Tibial nerve (tissue), 4 donors: ENCODE measurements at regions not wholly inside any gene's neighbourhood (a gene's known extent, or its start where the extent isn't known, plus 50 kb on each side); places are given as distances from the start of the nearest gene placed in this dataset.

Experiments used
- DNase-seq, 2 donors: peaks; one replicate each; pipeline ENCODE4 v3.0.0-alpha.2; 2019; ENCODE audit warnings: low spot score in 2 of 2
- H3K27ac ChIP-seq, 4 donors: fragments of 200-600 bp; sonication (generic) in 3 of 4; one replicate each; pipeline ENCODE4 v1.5.1; 2017 to 2019; ENCODE audit warnings: mild to moderate bottlenecking in 1 of 4
- H3K27me3 ChIP-seq, 2 donors: fragments of 200-600 bp; sonication (generic) in 1 of 2; one replicate each; pipeline versions ENCODE4 v1.5.1 to v1.6.0; 2017 to 2019
- H3K36me3 ChIP-seq, 3 donors: fragments of 200-600 bp; sonication (generic); one replicate each; pipeline ENCODE4 v1.5.1; 2018 to 2019
- H3K4me1 ChIP-seq, 4 donors: fragments of 200-600 bp; sonication (generic) in 3 of 4; one replicate each; pipeline ENCODE4 v1.5.1; 2017 to 2019
- H3K4me3 ChIP-seq, 4 donors: fragments of 200-600 bp; sonication (generic) in 3 of 4; one replicate each; pipeline ENCODE4 v1.5.1; 2017 to 2019; ENCODE audit warnings: mild to moderate bottlenecking in 1 of 4, moderate library complexity in 1 of 4
- H3K9me3 ChIP-seq, 4 donors: fragments of 200-600 bp; sonication (generic) in 3 of 4; one replicate each; pipeline ENCODE4 v1.5.1; 2017 to 2019
- EP300 ChIP-seq, 2 donors: sonication (generic); formaldehyde crosslinking; IDR thresholded peaks; one replicate each; pipeline ENCODE4 v1.6.1; 2017; ENCODE audit warnings: antibody characterized with exemption in 2 of 2, mild to moderate bottlenecking in 1 of 2
- POLR2A ChIP-seq, 2 donors: fragments of 450-650 bp; IDR thresholded peaks; one replicate each; pipeline ENCODE4 v1.6.1; 2017; ENCODE audit warnings: antibody characterized with exemption in 2 of 2, mild to moderate bottlenecking in 2 of 2, moderate library complexity in 2 of 2
- whole genome bisulfite sequencing, 2 donors: methylation state at CpG; one replicate each; pipeline ENCODE4 v1.1.5; 2018; 5-methylcytosine and 5-hydroxymethylcytosine counted together
- TF ChIP-seq, protein P1 (sequence below), 5 experiments: fragments of 200-600 bp in 3 of 5; fragments of 450-650 bp in 2 of 5; sonication (generic) in 3 of 5; IDR thresholded peaks; one replicate each; pipeline ENCODE4 v1.5.1; 2016 to 2019; ENCODE audit warnings: antibody characterized with exemption in 5 of 5, mild to moderate bottlenecking in 3 of 5, moderate library complexity in 2 of 5

DNA sequence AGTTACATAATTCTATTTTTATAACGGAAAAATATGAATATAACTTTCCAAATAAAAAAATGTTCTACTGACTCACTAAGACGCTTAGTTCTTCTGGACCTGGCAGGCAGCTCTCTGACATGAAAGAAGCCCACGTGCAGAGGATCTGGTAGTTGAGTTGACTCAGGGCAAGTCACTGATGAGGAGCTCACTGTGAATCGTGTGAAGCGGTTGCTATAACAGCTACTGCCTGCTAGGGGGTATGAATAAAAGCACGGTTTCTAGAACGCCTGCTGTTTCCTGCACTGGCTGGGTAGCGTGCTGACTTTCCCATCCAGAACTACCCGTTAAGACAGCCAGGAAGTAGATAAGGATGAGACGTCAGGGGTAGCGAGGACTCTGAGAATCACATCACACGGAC lies 54.7 kb upstream of the WASF3 start:
- H3K27me3 ChIP-seq: no peaks in the 10 kb centered on the region
- no peaks in the 10 kb centered on the region for H3K36me3 ChIP-seq
- H3K27ac ChIP-seq: no peak overlapping the region
- TF ChIP-seq EP300 (IDR thresholded peaks at IDR 0.05) (no peak), POLR2A (IDR thresholded peaks at IDR 0.05) (no peak)
- TF ChIP-seq, protein P1, sequence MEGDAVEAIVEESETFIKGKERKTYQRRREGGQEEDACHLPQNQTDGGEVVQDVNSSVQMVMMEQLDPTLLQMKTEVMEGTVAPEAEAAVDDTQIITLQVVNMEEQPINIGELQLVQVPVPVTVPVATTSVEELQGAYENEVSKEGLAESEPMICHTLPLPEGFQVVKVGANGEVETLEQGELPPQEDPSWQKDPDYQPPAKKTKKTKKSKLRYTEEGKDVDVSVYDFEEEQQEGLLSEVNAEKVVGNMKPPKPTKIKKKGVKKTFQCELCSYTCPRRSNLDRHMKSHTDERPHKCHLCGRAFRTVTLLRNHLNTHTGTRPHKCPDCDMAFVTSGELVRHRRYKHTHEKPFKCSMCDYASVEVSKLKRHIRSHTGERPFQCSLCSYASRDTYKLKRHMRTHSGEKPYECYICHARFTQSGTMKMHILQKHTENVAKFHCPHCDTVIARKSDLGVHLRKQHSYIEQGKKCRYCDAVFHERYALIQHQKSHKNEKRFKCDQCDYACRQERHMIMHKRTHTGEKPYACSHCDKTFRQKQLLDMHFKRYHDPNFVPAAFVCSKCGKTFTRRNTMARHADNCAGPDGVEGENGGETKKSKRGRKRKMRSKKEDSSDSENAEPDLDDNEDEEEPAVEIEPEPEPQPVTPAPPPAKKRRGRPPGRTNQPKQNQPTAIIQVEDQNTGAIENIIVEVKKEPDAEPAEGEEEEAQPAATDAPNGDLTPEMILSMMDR (IDR thresholded peaks at IDR 0.05): no peak
- DNase-seq: peak in 1 of 2 donors; percentile 30
- H3K9me3 ChIP-seq: no peaks in the 10 kb centered on the region
- 43 to 50% methylated on average over 12 of the region's 12 CpGs for WGBS, 2 donors
- no peak overlapping the region for H3K4me3 ChIP-seq
- peaks cover 0 to 13% (median 0%) of the 10 kb centered on the region in 4 donors for H3K4me1 ChIP-seq

DNA sequence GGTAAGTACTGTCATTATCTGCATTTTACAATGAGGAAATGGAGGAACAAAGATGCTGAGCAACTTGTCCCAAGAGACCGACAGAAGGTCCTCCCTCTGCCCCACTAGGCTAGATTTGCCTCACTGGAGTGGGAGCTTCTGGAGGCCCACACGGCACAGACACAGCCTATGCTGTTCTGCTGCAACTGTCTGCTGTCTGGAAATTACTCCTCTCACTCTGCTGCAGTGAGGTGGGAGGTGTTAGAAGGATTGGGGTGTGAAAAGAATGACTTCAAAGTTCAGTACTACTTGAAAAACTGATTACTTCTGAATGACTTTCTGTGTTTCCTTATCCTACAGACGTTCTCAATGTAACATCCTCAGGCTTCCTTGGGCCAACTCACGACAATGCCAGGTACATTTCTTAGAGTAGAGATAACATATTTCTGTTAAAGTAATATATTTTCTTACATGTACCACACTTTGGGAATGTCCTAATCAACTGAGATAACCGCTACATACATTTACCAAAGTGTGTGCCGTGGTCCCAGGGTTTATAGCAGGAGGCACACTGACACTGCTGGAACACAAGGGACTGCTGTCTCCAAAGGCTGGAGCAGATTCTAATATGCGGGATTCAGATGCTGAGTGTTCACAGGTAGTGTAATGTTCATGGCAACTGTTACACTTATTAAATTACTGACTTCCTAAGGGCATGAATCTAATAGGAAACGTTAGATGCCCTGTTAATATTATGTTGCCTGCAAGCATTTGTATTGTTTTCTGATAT lies 53.5 kb upstream of the WASF3 start:
- no peak for DNase-seq
- no peak overlapping the region for H3K27ac ChIP-seq
- no peaks in the 10 kb centered on the region for H3K9me3 ChIP-seq
- TF ChIP-seq EP300 (IDR thresholded peaks at IDR 0.05) (no peak), POLR2A (IDR thresholded peaks at IDR 0.05) (no peak)
- TF ChIP-seq, protein P1 (IDR thresholded peaks at IDR 0.05): no peak
- 64 to 72% methylated on average over 8 of the region's 8 CpGs for WGBS, 2 donors
- H3K4me3 ChIP-seq: no peak overlapping the region
- H3K4me1 ChIP-seq: peaks cover 0 to 9% (median 0%) of the 10 kb centered on the region in 4 donors
- H3K36me3 ChIP-seq: no peaks in the 10 kb centered on the region
- no peaks in the 10 kb centered on the region for H3K27me3 ChIP-seq
